ENCODE measurements at regions not wholly inside any gene's neighbourhood (a gene's known extent, or its start where the extent isn't known, plus 50 kb on each side); places are given as distances from the start of the nearest gene placed in this dataset.

DNA sequence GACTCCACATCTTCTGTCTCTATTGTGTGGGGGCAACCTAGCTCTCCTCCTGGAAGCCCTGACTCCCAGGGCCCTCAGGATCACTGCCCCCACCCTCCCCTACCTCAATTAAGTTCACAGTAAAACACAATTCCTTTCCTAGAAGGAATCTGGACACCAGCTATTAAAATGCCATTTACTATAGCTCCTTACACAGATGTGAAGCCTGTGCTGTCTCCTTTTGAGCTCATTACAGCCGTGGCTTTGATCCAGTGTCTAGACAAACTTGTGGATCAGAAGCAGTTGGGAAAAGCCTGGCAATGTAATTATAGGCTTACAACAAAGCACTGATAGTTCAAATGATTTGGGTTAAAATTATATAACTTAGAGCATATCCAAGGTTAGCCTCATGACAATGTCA is 107.0 kb upstream of the SMIM23 start:
- H3K36me3 ChIP-seq (ENCODE audit: low read length), result no peaks in the 10 kb centered on the region

DNA sequence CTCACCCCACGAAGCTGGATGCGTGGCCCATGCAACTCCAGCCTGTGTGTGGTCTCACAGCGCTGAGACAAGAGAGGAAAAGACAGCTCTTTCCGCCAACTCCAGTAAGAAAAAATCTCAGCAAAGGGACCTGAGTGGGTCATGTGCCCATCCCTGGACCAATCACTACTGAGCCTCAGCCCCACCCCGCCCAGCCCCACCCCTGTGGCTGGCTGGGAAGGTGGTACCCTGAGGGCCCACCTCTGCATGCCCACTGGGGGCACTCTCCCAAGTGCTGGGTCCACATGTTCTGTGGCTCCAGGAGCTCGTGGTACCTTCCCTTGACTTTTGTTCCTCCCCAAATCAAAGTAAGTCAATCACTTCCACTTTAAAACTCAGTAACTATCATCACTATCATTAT is 105.1 kb upstream of the SMIM23 start:
- no peak overlapping the region for H3K4me2 ChIP-seq (ENCODE audit: low read depth, low read length, poor library complexity, severe bottlenecking)
- no peak overlapping the region for H2AFZ ChIP-seq (ENCODE audit: low read depth, low read length, severe bottlenecking)
- no peaks in the 10 kb centered on the region for H3K79me2 ChIP-seq (ENCODE audit: insufficient read depth, low read length)
- H3K27ac ChIP-seq (ENCODE audit: low read depth, low read length), result no peak overlapping the region
- no peak overlapping the region for H3K4me3 ChIP-seq (ENCODE audit: insufficient read depth, low read length, poor library complexity, severe bottlenecking)
- TF ChIP-seq, protein P1, sequence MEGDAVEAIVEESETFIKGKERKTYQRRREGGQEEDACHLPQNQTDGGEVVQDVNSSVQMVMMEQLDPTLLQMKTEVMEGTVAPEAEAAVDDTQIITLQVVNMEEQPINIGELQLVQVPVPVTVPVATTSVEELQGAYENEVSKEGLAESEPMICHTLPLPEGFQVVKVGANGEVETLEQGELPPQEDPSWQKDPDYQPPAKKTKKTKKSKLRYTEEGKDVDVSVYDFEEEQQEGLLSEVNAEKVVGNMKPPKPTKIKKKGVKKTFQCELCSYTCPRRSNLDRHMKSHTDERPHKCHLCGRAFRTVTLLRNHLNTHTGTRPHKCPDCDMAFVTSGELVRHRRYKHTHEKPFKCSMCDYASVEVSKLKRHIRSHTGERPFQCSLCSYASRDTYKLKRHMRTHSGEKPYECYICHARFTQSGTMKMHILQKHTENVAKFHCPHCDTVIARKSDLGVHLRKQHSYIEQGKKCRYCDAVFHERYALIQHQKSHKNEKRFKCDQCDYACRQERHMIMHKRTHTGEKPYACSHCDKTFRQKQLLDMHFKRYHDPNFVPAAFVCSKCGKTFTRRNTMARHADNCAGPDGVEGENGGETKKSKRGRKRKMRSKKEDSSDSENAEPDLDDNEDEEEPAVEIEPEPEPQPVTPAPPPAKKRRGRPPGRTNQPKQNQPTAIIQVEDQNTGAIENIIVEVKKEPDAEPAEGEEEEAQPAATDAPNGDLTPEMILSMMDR (IDR thresholded peaks at IDR 0.05; ENCODE audit: insufficient read depth, low read length, poor library complexity, severe bottlenecking), result no peak
- no peak for TF ChIP-seq EZH2phosphoT487 (conservative IDR thresholded peaks at IDR 0.05; ENCODE audit: low read length)
- no peaks in the 10 kb centered on the region for H3K9me3 ChIP-seq (ENCODE audit: insufficient read depth, low read length)
- no peaks in the 10 kb centered on the region for H3K27me3 ChIP-seq (ENCODE audit: low read length)
- H3K36me3 ChIP-seq (ENCODE audit: low read length), result no peaks in the 10 kb centered on the region
- no peaks in the 10 kb centered on the region for H3F3A ChIP-seq (ENCODE audit: insufficient read depth)
- no peaks in the 10 kb centered on the region for H4K20me1 ChIP-seq (ENCODE audit: low read depth, low read length)
- H3K9me2 ChIP-seq (replicated peaks; ENCODE audit: insufficient read depth, low read length), result no peaks in the 10 kb centered on the region
- no peak overlapping the region for H3K9ac ChIP-seq (ENCODE audit: low read length)

More for the DNA sequence above, 107.0 kb upstream of the SMIM23 start:
- no peak overlapping the region for H3K27ac ChIP-seq (ENCODE audit: low read depth, low read length)
- TF ChIP-seq EZH2phosphoT487 (conservative IDR thresholded peaks at IDR 0.05; ENCODE audit: low read length), result no peak
- TF ChIP-seq, protein P1 (IDR thresholded peaks at IDR 0.05; ENCODE audit: insufficient read depth, low read length, poor library complexity, severe bottlenecking), result no peak
- no peak overlapping the region for H3K9ac ChIP-seq (ENCODE audit: low read length)
- H3K9me3 ChIP-seq (ENCODE audit: insufficient read depth, low read length), result no peaks in the 10 kb centered on the region
- no peaks in the 10 kb centered on the region for H3K9me2 ChIP-seq (replicated peaks; ENCODE audit: insufficient read depth, low read length)
- no peak overlapping the region for H3K4me3 ChIP-seq (ENCODE audit: insufficient read depth, low read length, poor library complexity, severe bottlenecking)
- H3F3A ChIP-seq (ENCODE audit: insufficient read depth), result no peaks in the 10 kb centered on the region
- H3K79me2 ChIP-seq (ENCODE audit: insufficient read depth, low read length), result no peaks in the 10 kb centered on the region
- no peaks in the 10 kb centered on the region for H4K20me1 ChIP-seq (ENCODE audit: low read depth, low read length)
- H3K4me2 ChIP-seq (ENCODE audit: low read depth, low read length, poor library complexity, severe bottlenecking), result no peak overlapping the region
- H3K27me3 ChIP-seq (ENCODE audit: low read length), result no peaks in the 10 kb centered on the region
- no peak overlapping the region for H2AFZ ChIP-seq (ENCODE audit: low read depth, low read length, severe bottlenecking)

DNA sequence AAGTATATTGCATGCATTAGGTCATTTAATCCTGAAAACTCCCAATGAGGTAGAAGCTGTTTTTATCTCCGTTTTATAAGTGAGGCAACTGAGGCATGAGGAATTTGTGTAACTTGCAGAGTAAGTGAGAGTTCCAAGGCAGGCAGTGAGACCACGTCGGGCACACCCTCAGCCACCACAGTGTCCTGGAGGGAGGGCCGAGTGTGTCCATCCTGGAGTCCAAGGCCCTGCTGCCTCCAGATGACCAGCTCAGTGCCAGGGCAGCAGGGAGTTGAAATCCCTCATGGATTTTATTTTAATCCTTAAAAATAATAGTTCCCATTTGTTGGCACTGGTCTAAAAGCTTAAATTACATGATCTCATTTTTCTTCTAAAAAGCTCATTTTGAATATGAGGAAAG is 104.6 kb upstream of the SMIM23 start:
- H3K9me2 ChIP-seq (replicated peaks; ENCODE audit: insufficient read depth, low read length), result no peaks in the 10 kb centered on the region
- no peaks in the 10 kb centered on the region for H4K20me1 ChIP-seq (ENCODE audit: low read depth, low read length)
- no peak overlapping the region for H3K4me2 ChIP-seq (ENCODE audit: low read depth, low read length, poor library complexity, severe bottlenecking)
- TF ChIP-seq, protein P1 (IDR thresholded peaks at IDR 0.05; ENCODE audit: insufficient read depth, low read length, poor library complexity, severe bottlenecking), result no peak
- TF ChIP-seq EZH2phosphoT487 (conservative IDR thresholded peaks at IDR 0.05; ENCODE audit: low read length), result no peak
- H3K79me2 ChIP-seq (ENCODE audit: insufficient read depth, low read length), result no peaks in the 10 kb centered on the region
- H3K4me3 ChIP-seq (ENCODE audit: insufficient read depth, low read length, poor library complexity, severe bottlenecking), result no peak overlapping the region
- H3F3A ChIP-seq (ENCODE audit: insufficient read depth), result no peaks in the 10 kb centered on the region
- no peak overlapping the region for H3K27ac ChIP-seq (ENCODE audit: low read depth, low read length)
- no peaks in the 10 kb centered on the region for H3K9me3 ChIP-seq (ENCODE audit: insufficient read depth, low read length)
- H3K27me3 ChIP-seq (ENCODE audit: low read length), result no peaks in the 10 kb centered on the region
- H2AFZ ChIP-seq (ENCODE audit: low read depth, low read length, severe bottlenecking), result no peak overlapping the region
- no peak overlapping the region for H3K9ac ChIP-seq (ENCODE audit: low read length)
- H3K36me3 ChIP-seq (ENCODE audit: low read length), result no peaks in the 10 kb centered on the region
